SK-N-SH (cell line): ENCODE measurements at regions not wholly inside any gene's neighbourhood (a gene's known extent, or its start where the extent isn't known, plus 50 kb on each side); places are given as distances from the start of the nearest gene placed in this dataset.

Experiments
- CTCF ChIA-PET: fragments of 300-600, 350-600 bp; formaldehyde crosslinking; extraction: SDS; loops from one replicate; lab custom pipeline; 2021; lab: Yijun Ruan, JAX
- POLR2A ChIA-PET: fragments of 350-600 bp; sonication (Branson Sonifier 250); formaldehyde crosslinking; extraction: SDS; loops from one replicate; lab custom pipeline; 2020; ENCODE audit warnings: antibody characterized with exemption, inconsistent platforms; lab: Yijun Ruan, JAX
- DNase-seq: peaks from one replicate; pipeline ENCODE4 v3.0.0; 2012
- H2AFZ ChIP-seq: fragments of 200-600 bp; sonication (generic); 2 replicates; pipeline ENCODE4 v1.8.1; 2016; ENCODE audit warnings: antibody characterized with exemption, mild to moderate bottlenecking, low read depth
- H3F3A ChIP-seq: fragments of 200-600 bp; sonication (generic); replicated peaks from 2 replicates; pipeline ENCODE3; 2016; ENCODE audit warnings: antibody characterized with exemption, mild to moderate bottlenecking; ENCODE audit not compliant: insufficient read depth
- H3K27ac ChIP-seq, 2 experiments: fragments of 200-500 bp in 1 of 2; fragments of 200-600 bp in 1 of 2; sonication (Bioruptor generic) in 1 of 2; sonication (generic), shearing (Covaris generic) in 1 of 2; 2 replicates each; pipeline versions ENCODE4 v1.5.1 to v1.6.1; 2014 to 2016; ENCODE audit warnings: low read depth in 2 of 2, inconsistent platforms in 1 of 2, low read length in 1 of 2, mild to moderate bottlenecking in 1 of 2, mixed read lengths in 1 of 2
- H3K27me3 ChIP-seq: fragments of 200-600 bp; sonication (generic), shearing (Covaris generic); 2 replicates; pipeline ENCODE4 v1.6.1; 2016; ENCODE audit warnings: mixed run types; ENCODE audit not compliant: insufficient read depth
- H3K36me3 ChIP-seq, 2 experiments: fragments of 200-500 bp in 1 of 2; fragments of 200-600 bp in 1 of 2; sonication (Bioruptor generic) in 1 of 2; sonication (generic) in 1 of 2; replicated peaks in 1 of 2; 2 replicates each; pipeline versions ENCODE3 to v1.5.1; 2014 to 2016; ENCODE audit warnings: low read length in 1 of 2, mild to moderate bottlenecking in 1 of 2; ENCODE audit not compliant: insufficient read depth in 2 of 2, control insufficient read depth in 1 of 2
- H3K4me1 ChIP-seq, 2 experiments: fragments of 200-500 bp in 1 of 2; fragments of 200-600 bp in 1 of 2; sonication (Bioruptor generic) in 1 of 2; sonication (generic), shearing (Covaris generic) in 1 of 2; 2 replicates each; pipeline versions ENCODE4 v1.5.1 to v1.6.1; 2014 to 2016; ENCODE audit warnings: low read depth in 1 of 2, low read length in 1 of 2, mixed run types in 1 of 2; ENCODE audit not compliant: insufficient read depth in 2 of 2, control insufficient read depth in 1 of 2
- H3K4me2 ChIP-seq: fragments of 200-600 bp; sonication (generic), shearing (Covaris generic); 2 replicates; pipeline ENCODE4 v1.6.1; 2017; ENCODE audit warnings: mixed run types
- H3K4me3 ChIP-seq, 2 experiments: fragments of 200-500 bp in 1 of 2; fragments of 200-600 bp in 1 of 2; sonication (Bioruptor generic) in 1 of 2; sonication (generic), shearing (Covaris generic) in 1 of 2; 2 replicates each; pipeline versions ENCODE4 v1.5.1 to v1.8.1; 2014 to 2016; ENCODE audit warnings: low read depth in 2 of 2, inconsistent platforms in 1 of 2, low read length in 1 of 2, mild to moderate bottlenecking in 1 of 2, mixed read lengths in 1 of 2, moderate library complexity in 1 of 2
- H3K79me2 ChIP-seq: fragments of 200-600 bp; sonication (generic); 2 replicates; pipeline ENCODE4 v1.8.1; 2017; ENCODE audit warnings: mild to moderate bottlenecking; ENCODE audit not compliant: insufficient read depth
- H3K9ac ChIP-seq: fragments of 200-600 bp; sonication (generic); 2 replicates; pipeline ENCODE4 v1.6.1; 2017; ENCODE audit warnings: mixed run types
- H3K9me2 ChIP-seq: fragments of 200-600 bp; sonication (generic); 2 replicates; pipeline ENCODE4 v1.6.1; 2017; ENCODE audit warnings: mixed run types
- H3K9me3 ChIP-seq: fragments of 200-600 bp; sonication (generic); 2 replicates; pipeline ENCODE4 v1.6.1; 2017; ENCODE audit warnings: mixed run types, mild to moderate bottlenecking, moderate library complexity
- H4K20me1 ChIP-seq: fragments of 200-600 bp; sonication (generic); 2 replicates; pipeline ENCODE4 v1.6.1; 2017; ENCODE audit warnings: mild to moderate bottlenecking, mixed run types; ENCODE audit not compliant: insufficient read depth
- CHD2 ChIP-seq: fragments of 150-350 bp; IDR thresholded peaks from 2 replicates; pipeline ENCODE4 v1.6.1; 2018; ENCODE audit warnings: low read length; ENCODE audit not compliant: partially characterized antibody
- EZH2phosphoT487 ChIP-seq: fragments of 200-600 bp; sonication (generic); IDR thresholded peaks from 2 replicates; pipeline ENCODE4 v1.6.1; 2017; ENCODE audit warnings: low read depth, mixed run types, mild to moderate bottlenecking, antibody characterized with exemption, moderate library complexity, borderline replicate concordance
- FOXJ3 ChIP-seq: sonication (generic); formaldehyde crosslinking; IDR thresholded peaks from 2 replicates; pipeline ENCODE4 v1.5.1; 2020; ENCODE audit warnings: mild to moderate bottlenecking, missing genetic modification reagents
- JUND ChIP-seq: IDR thresholded peaks from 2 replicates; pipeline ENCODE4 v1.4.0; 2012
- PBX3 ChIP-seq: IDR thresholded peaks from 2 replicates; pipeline ENCODE4; 2012
- POLR2AphosphoS5 ChIP-seq: IDR thresholded peaks from 2 replicates; pipeline ENCODE4 v1.6.1; 2012; ENCODE audit warnings: low read depth, low read length
- RFX5 ChIP-seq: IDR thresholded peaks from 2 replicates; pipeline ENCODE4 v1.6.1; 2012; ENCODE audit warnings: mild to moderate bottlenecking, improper control_type of control experiment, low read length
- SIN3A ChIP-seq: IDR thresholded peaks from 2 replicates; pipeline ENCODE4 v1.6.1; 2012; ENCODE audit warnings: low read depth, mild to moderate bottlenecking, low read length, moderate library complexity, borderline replicate concordance
- TCF12 ChIP-seq: IDR thresholded peaks from 2 replicates; pipeline ENCODE4 v1.4.0; 2012
- TEAD4 ChIP-seq: IDR thresholded peaks from 2 replicates; pipeline ENCODE4 v1.4.0; 2012; ENCODE audit warnings: mild to moderate bottlenecking, borderline replicate concordance; ENCODE audit not compliant: insufficient read depth
- USF2 ChIP-seq: fragments of 150-350 bp; IDR thresholded peaks from 2 replicates; pipeline ENCODE4 v1.6.1; 2017; ENCODE audit warnings: antibody characterized with exemption, low read length, low read depth, borderline replicate concordance
- WGBS: methylation state at CpG from one replicate; pipeline ENCODE4 v1.1.6; 2017; ENCODE audit warnings: low lambda C conversion rate; 5-methylcytosine and 5-hydroxymethylcytosine counted together
- TF ChIP-seq, protein P1 (sequence below): IDR thresholded peaks from 2 replicates; pipeline ENCODE4 v1.4.0; 2012; ENCODE audit warnings: low read depth, borderline replicate concordance
- TF ChIP-seq, protein P2 (sequence below): IDR thresholded peaks from 2 replicates; pipeline ENCODE4 v1.6.1; 2012; ENCODE audit warnings: mild to moderate bottlenecking, low read depth, low read length, moderate library complexity
- TF ChIP-seq, protein P3 (sequence below): fragments of 150-350 bp; IDR thresholded peaks from 2 replicates; pipeline ENCODE4 v1.6.1; 2016; ENCODE audit warnings: mild to moderate bottlenecking, low read depth, low read length

DNA sequence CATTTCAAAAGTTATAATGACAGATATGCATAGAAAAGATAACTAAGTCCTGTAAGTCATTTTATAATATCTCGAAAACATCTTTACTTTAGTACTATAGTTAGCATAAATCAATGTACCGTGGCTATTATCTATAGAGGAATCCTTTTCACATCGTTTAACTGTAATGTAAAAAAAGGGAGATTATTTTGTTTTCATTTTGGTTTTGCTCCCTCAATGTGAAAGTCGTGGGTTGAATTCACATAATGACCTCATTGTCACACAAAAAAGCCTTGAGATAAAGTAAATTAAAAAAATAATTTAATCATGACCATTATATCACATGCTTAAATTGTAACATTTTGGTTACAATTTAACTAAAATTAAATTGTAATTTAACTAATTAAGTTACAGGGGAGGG, 560.5 kb upstream of the POT1 start:
- Histone ChIP-seq H3K27me3 (no peaks in the 10 kb centered on the region), H3K79me2 (no peaks in the 10 kb centered on the region), H4K20me1 (no peaks in the 10 kb centered on the region; the same call in 1 of the 2 replicates), H3K9ac (no peak overlapping the region), H3K27ac (0 out of 4 replicates have a peak overlapping the region, but pooled peaks of 1 of the 2 experiments have one; percentile 23), H3K4me2 (no peak overlapping the region), H3K4me3 (no peak overlapping the region), H3K4me1 (peaks cover 0 to 4% of the 10 kb centered on the region in 2 experiments; a peak in 2 of 4 replicates), H3K9me3 (no peaks in the 10 kb centered on the region), H3K9me2 (no peaks in the 10 kb centered on the region), H3F3A (no peaks in the 10 kb centered on the region), H2AFZ (no peak overlapping the region), H3K36me3 (no peaks in the 10 kb centered on the region)
- 28% methylated on average over 4 of the region's 4 CpGs for WGBS
- ChIA-PET CTCF (no interaction called here), POLR2A (no interaction called here)
- DNase-seq: no peak
- TF ChIP-seq CHD2: no peak

DNA sequence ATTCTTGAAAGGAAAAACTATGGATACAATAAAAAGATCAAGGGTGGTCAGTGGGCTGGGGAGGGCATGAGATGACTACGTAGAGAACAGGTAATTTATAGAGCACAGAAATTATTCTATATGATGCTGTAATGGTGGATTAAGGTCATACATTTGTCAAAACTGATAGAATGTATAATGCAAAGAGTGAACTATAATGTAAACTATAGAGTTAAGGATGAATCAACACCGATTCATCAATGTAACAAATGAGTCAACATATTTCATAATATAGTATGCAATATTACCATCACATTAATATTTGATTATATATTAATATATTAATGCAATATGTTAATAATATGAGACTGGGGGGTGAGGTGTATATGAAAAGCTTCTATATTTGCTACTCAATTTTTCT, 555.6 kb upstream of the POT1 start:
- DNase-seq: no peak
- POLR2A ChIA-PET: no interaction called here
- 38% methylated on average over 2 of the region's 2 CpGs for WGBS
- no peak overlapping the region for H3K9ac ChIP-seq
- H3K79me2 ChIP-seq: no peaks in the 10 kb centered on the region
- no peak overlapping the region for H2AFZ ChIP-seq
- TF ChIP-seq TCF12 (no peak), POLR2AphosphoS5 (no peak), CHD2 (no peak), PBX3 (no peak), USF2 (no peak), EZH2phosphoT487 (no peak), SIN3A (no peak), RFX5 (no peak), FOXJ3 (CRISPR knock-in tag) (no peak), JUND (no peak), TEAD4 (no peak)
- TF ChIP-seq, protein P1, sequence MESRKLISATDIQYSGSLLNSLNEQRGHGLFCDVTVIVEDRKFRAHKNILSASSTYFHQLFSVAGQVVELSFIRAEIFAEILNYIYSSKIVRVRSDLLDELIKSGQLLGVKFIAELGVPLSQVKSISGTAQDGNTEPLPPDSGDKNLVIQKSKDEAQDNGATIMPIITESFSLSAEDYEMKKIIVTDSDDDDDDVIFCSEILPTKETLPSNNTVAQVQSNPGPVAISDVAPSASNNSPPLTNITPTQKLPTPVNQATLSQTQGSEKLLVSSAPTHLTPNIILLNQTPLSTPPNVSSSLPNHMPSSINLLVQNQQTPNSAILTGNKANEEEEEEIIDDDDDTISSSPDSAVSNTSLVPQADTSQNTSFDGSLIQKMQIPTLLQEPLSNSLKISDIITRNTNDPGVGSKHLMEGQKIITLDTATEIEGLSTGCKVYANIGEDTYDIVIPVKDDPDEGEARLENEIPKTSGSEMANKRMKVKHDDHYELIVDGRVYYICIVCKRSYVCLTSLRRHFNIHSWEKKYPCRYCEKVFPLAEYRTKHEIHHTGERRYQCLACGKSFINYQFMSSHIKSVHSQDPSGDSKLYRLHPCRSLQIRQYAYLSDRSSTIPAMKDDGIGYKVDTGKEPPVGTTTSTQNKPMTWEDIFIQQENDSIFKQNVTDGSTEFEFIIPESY: no peak
- TF ChIP-seq, protein P2, sequence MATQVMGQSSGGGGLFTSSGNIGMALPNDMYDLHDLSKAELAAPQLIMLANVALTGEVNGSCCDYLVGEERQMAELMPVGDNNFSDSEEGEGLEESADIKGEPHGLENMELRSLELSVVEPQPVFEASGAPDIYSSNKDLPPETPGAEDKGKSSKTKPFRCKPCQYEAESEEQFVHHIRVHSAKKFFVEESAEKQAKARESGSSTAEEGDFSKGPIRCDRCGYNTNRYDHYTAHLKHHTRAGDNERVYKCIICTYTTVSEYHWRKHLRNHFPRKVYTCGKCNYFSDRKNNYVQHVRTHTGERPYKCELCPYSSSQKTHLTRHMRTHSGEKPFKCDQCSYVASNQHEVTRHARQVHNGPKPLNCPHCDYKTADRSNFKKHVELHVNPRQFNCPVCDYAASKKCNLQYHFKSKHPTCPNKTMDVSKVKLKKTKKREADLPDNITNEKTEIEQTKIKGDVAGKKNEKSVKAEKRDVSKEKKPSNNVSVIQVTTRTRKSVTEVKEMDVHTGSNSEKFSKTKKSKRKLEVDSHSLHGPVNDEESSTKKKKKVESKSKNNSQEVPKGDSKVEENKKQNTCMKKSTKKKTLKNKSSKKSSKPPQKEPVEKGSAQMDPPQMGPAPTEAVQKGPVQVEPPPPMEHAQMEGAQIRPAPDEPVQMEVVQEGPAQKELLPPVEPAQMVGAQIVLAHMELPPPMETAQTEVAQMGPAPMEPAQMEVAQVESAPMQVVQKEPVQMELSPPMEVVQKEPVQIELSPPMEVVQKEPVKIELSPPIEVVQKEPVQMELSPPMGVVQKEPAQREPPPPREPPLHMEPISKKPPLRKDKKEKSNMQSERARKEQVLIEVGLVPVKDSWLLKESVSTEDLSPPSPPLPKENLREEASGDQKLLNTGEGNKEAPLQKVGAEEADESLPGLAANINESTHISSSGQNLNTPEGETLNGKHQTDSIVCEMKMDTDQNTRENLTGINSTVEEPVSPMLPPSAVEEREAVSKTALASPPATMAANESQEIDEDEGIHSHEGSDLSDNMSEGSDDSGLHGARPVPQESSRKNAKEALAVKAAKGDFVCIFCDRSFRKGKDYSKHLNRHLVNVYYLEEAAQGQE: no peak
- TF ChIP-seq, protein P3, sequence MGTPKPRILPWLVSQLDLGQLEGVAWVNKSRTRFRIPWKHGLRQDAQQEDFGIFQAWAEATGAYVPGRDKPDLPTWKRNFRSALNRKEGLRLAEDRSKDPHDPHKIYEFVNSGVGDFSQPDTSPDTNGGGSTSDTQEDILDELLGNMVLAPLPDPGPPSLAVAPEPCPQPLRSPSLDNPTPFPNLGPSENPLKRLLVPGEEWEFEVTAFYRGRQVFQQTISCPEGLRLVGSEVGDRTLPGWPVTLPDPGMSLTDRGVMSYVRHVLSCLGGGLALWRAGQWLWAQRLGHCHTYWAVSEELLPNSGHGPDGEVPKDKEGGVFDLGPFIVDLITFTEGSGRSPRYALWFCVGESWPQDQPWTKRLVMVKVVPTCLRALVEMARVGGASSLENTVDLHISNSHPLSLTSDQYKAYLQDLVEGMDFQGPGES: no peak
- TF ChIP-seq, all 33 proteins: peak for 0
- H3K27ac ChIP-seq: no peak overlapping the region
- H3K36me3 ChIP-seq: no peaks in the 10 kb centered on the region
- no peaks in the 10 kb centered on the region for H3K9me2 ChIP-seq
- no peaks in the 10 kb centered on the region for H3K9me3 ChIP-seq
- H3K4me1 ChIP-seq: peaks cover 0 to 4% of the 10 kb centered on the region in 2 experiments; a peak in 2 of 4 replicates
- H3F3A ChIP-seq: no peaks in the 10 kb centered on the region
- H3K27me3 ChIP-seq: no peaks in the 10 kb centered on the region
- no peaks in the 10 kb centered on the region; the same call in 1 of the 2 replicates for H4K20me1 ChIP-seq
- CTCF ChIA-PET: no interaction called here
- H3K4me2 ChIP-seq: no peak overlapping the region
- H3K4me3 ChIP-seq: no peak overlapping the region
